ENCODE measurements at regions not wholly inside any gene's neighbourhood (a gene's known extent, or its start where the extent isn't known, plus 50 kb on each side); places are given as distances from the start of the nearest gene placed in this dataset.

DNA sequence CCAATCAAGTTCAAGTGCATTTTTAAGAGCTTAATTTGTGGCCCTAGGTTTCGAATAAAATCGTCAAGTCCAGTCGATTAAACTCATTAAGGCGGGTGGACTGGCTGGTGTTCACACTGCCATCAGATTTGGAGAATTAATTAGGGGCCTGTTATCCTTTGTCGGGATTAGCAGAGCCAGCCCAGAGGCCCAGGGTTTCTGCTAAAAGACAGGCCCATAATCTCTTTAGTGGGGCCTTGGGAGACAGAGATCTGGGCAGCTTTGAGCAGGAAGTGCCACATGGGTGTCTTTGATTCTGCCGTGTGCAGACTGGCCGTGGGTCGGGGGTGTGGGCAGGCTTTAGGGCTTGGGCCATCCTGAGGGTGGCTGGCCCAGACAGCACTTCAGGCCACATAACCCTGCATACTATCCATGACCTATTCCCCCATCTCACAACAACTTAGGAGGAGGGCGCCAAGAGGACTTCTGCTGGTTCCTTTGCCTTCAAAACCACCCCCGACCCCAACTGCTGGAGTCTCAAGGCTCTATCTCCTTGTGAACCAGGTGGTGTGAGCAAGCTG, 94.7 kb downstream of the PLXNA1 start (continued):
- TF ChIP-seq, protein P1, sequence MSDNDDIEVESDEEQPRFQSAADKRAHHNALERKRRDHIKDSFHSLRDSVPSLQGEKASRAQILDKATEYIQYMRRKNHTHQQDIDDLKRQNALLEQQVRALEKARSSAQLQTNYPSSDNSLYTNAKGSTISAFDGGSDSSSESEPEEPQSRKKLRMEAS (IDR thresholded peaks at IDR 0.05) = no peak
- TF ChIP-seq, protein P2, sequence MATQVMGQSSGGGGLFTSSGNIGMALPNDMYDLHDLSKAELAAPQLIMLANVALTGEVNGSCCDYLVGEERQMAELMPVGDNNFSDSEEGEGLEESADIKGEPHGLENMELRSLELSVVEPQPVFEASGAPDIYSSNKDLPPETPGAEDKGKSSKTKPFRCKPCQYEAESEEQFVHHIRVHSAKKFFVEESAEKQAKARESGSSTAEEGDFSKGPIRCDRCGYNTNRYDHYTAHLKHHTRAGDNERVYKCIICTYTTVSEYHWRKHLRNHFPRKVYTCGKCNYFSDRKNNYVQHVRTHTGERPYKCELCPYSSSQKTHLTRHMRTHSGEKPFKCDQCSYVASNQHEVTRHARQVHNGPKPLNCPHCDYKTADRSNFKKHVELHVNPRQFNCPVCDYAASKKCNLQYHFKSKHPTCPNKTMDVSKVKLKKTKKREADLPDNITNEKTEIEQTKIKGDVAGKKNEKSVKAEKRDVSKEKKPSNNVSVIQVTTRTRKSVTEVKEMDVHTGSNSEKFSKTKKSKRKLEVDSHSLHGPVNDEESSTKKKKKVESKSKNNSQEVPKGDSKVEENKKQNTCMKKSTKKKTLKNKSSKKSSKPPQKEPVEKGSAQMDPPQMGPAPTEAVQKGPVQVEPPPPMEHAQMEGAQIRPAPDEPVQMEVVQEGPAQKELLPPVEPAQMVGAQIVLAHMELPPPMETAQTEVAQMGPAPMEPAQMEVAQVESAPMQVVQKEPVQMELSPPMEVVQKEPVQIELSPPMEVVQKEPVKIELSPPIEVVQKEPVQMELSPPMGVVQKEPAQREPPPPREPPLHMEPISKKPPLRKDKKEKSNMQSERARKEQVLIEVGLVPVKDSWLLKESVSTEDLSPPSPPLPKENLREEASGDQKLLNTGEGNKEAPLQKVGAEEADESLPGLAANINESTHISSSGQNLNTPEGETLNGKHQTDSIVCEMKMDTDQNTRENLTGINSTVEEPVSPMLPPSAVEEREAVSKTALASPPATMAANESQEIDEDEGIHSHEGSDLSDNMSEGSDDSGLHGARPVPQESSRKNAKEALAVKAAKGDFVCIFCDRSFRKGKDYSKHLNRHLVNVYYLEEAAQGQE (IDR thresholded peaks at IDR 0.05) = no peak

DNA sequence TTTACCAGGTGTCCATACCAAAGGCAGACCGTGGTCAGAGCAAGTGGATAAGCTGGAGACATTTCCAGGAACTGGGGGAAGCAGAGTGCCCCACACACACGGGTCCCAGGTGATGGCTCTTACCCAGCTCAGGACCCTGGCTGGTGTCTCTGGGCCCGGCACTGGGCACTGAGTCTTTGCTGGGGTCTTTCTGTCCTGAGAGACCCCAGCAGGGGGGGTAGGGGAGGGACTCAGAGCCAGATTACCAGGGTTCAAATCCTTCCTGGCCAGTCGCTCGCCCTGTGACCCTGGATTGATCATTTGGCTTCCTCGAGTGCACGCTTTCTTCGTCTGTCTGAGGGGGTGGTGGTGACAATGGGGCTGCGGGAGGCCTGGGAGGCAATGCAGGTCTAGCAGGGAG, 95.7 kb downstream of the PLXNA1 start:
- H3K27ac ChIP-seq (ENCODE audit: low read depth in 1 of 2, low read length in 2 of 2) = no peak overlapping the region
- H3K27me3 ChIP-seq (ENCODE audit: control insufficient read depth in 4 of 4, insufficient read depth in 4 of 4, low read length in 3 of 4) = peaks cover 0 to 2% (median 0%) of the 10 kb centered on the region in 4 donors
- no peak for DNase-seq (ENCODE audit: low spot score)
- H3K9ac ChIP-seq (ENCODE audit: low read depth in 1 of 2, low read length in 2 of 2) = no peak overlapping the region
- H3K9me3 ChIP-seq (ENCODE audit: control insufficient read depth in 4 of 4, low read length in 3 of 4) = no peaks in the 10 kb centered on the region
- TF ChIP-seq, protein P3, sequence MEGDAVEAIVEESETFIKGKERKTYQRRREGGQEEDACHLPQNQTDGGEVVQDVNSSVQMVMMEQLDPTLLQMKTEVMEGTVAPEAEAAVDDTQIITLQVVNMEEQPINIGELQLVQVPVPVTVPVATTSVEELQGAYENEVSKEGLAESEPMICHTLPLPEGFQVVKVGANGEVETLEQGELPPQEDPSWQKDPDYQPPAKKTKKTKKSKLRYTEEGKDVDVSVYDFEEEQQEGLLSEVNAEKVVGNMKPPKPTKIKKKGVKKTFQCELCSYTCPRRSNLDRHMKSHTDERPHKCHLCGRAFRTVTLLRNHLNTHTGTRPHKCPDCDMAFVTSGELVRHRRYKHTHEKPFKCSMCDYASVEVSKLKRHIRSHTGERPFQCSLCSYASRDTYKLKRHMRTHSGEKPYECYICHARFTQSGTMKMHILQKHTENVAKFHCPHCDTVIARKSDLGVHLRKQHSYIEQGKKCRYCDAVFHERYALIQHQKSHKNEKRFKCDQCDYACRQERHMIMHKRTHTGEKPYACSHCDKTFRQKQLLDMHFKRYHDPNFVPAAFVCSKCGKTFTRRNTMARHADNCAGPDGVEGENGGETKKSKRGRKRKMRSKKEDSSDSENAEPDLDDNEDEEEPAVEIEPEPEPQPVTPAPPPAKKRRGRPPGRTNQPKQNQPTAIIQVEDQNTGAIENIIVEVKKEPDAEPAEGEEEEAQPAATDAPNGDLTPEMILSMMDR (IDR thresholded peaks at IDR 0.05; ENCODE audit: low read depth, low read length, missing input control) = no peak
- TF ChIP-seq GABPA (IDR thresholded peaks at IDR 0.05 in 1 of 2, conservative IDR thresholded peaks at IDR 0.05 in 1 of 2) (no peak), HNF4G (IDR thresholded peaks at IDR 0.05) (no peak), RAD21 (IDR thresholded peaks at IDR 0.05) (no peak), RXRA (IDR thresholded peaks at IDR 0.05) (no peak), YY1 (IDR thresholded peaks at IDR 0.05) (no peak), NR2F2 (IDR thresholded peaks at IDR 0.05) (no peak), HNF4A (conservative IDR thresholded peaks at IDR 0.05) (no peak)
- TF ChIP-seq, protein P4, sequence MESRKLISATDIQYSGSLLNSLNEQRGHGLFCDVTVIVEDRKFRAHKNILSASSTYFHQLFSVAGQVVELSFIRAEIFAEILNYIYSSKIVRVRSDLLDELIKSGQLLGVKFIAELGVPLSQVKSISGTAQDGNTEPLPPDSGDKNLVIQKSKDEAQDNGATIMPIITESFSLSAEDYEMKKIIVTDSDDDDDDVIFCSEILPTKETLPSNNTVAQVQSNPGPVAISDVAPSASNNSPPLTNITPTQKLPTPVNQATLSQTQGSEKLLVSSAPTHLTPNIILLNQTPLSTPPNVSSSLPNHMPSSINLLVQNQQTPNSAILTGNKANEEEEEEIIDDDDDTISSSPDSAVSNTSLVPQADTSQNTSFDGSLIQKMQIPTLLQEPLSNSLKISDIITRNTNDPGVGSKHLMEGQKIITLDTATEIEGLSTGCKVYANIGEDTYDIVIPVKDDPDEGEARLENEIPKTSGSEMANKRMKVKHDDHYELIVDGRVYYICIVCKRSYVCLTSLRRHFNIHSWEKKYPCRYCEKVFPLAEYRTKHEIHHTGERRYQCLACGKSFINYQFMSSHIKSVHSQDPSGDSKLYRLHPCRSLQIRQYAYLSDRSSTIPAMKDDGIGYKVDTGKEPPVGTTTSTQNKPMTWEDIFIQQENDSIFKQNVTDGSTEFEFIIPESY (IDR thresholded peaks at IDR 0.05) = no peak
- TF ChIP-seq, protein P5, sequence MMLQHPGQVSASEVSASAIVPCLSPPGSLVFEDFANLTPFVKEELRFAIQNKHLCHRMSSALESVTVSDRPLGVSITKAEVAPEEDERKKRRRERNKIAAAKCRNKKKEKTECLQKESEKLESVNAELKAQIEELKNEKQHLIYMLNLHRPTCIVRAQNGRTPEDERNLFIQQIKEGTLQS (IDR thresholded peaks at IDR 0.05) = no peak
- H3K4me3 ChIP-seq (ENCODE audit: low read depth in 1 of 3, low read length in 3 of 3) = no peak overlapping the region
- WGBS = 93% methylated on average over 9 of the region's 9 CpGs
- H3K36me3 ChIP-seq (ENCODE audit: control insufficient read depth in 4 of 4, insufficient read depth in 3 of 4, low read depth in 1 of 4, low read length in 3 of 4) = no peaks in the 10 kb centered on the region
- no peaks in the 10 kb centered on the region for H3K4me1 ChIP-seq (ENCODE audit: control insufficient read depth in 4 of 4, insufficient read depth in 4 of 4, low read length in 3 of 4)

DNA sequence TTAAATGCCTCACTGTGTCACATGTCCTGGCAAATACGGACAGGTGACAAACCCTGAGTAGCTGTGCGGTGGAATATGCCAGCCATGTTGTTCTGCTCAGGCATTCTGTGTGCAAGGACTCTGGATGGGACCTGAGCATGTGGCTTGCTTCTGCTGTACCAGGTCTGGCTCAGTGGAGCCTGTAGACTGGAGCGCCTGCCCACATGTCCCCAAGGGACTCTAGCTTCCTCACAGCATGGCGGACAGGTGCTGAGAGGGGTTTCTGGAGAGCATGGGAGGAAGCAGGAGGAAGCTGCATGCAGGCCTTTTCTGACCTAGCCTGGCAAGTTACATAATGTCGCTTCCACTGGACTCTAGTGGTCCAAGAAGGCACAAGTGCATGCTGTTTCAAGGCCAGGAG, 96.3 kb downstream of the PLXNA1 start:
- WGBS = 95% methylated on average over 5 of the region's 5 CpGs
- TF ChIP-seq HNF4G (IDR thresholded peaks at IDR 0.05) = no peak
- TF ChIP-seq HNF4A (conservative IDR thresholded peaks at IDR 0.05) = no peak
- TF ChIP-seq, protein P4 (IDR thresholded peaks at IDR 0.05) = no peak
- no peak for TF ChIP-seq FOXA1 (IDR thresholded peaks at IDR 0.05)
- no peak for TF ChIP-seq RXRA (IDR thresholded peaks at IDR 0.05)
- TF ChIP-seq TAF1 (conservative IDR thresholded peaks at IDR 0.05) = no peak
- TF ChIP-seq JUND (IDR thresholded peaks at IDR 0.05) = no peak
- no peak for TF ChIP-seq YY1 (IDR thresholded peaks at IDR 0.05)
- no peak for TF ChIP-seq SP1 (IDR thresholded peaks at IDR 0.05)
- TF ChIP-seq, protein P1 (IDR thresholded peaks at IDR 0.05) = no peak
- no peak for TF ChIP-seq GABPA (IDR thresholded peaks at IDR 0.05 in 1 of 2, conservative IDR thresholded peaks at IDR 0.05 in 1 of 2)

More for the DNA sequence above, 96.3 kb downstream of the PLXNA1 start:
- H3K27me3 ChIP-seq (ENCODE audit: control insufficient read depth in 4 of 4, insufficient read depth in 4 of 4, low read length in 3 of 4) = peaks cover 0 to 2% (median 0%) of the 10 kb centered on the region in 4 donors
- H3K4me3 ChIP-seq (ENCODE audit: low read depth in 1 of 3, low read length in 3 of 3) = no peak overlapping the region
- no peak for DNase-seq (ENCODE audit: low spot score)
- H3K9me3 ChIP-seq (ENCODE audit: control insufficient read depth in 4 of 4, low read length in 3 of 4) = no peaks in the 10 kb centered on the region
- H3K4me1 ChIP-seq (ENCODE audit: control insufficient read depth in 4 of 4, insufficient read depth in 4 of 4, low read length in 3 of 4) = no peaks in the 10 kb centered on the region
- H3K36me3 ChIP-seq (ENCODE audit: control insufficient read depth in 4 of 4, insufficient read depth in 3 of 4, low read depth in 1 of 4, low read length in 3 of 4) = no peaks in the 10 kb centered on the region
- no peak overlapping the region for H3K27ac ChIP-seq (ENCODE audit: low read depth in 1 of 2, low read length in 2 of 2)
- H3K9ac ChIP-seq (ENCODE audit: low read depth in 1 of 2, low read length in 2 of 2) = no peak overlapping the region
